Brain pericyte (primary cell): ENCODE measurements at regions not wholly inside any gene's neighbourhood (a gene's known extent, or its start where the extent isn't known, plus 50 kb on each side); places are given as distances from the start of the nearest gene placed in this dataset.
"Not testable (repeated sequence)": the region's sequence is repeated elsewhere in the genome, so short reads cannot be mapped to it uniquely, and the experiment has no call there.

Experiments
- DNase-seq: peaks from one replicate; pipeline ENCODE4 v3.0.0-alpha.2; 2012; ENCODE audit warnings: low read depth, low spot score

GRCh38 chr5:72760259-72760658 lies 56.2 kb upstream of the TNPO1 start:
- no peak for DNase-seq

GRCh38 chr5:72752909-72753308 lies 63.6 kb upstream of the TNPO1 start:
- no peak for DNase-seq

- DNase-seq: no peak
Measured at GRCh38 chr5:72749362-72749997, 67.0 kb upstream of the TNPO1 start.

- no peak for DNase-seq
Measured at GRCh38 chr5:72747826-72748225, 68.6 kb upstream of the TNPO1 start.

- no peak for DNase-seq
Measured at GRCh38 chr5:72746736-72747135, 69.7 kb upstream of the TNPO1 start.

- no peak for DNase-seq
Measured at GRCh38 chr5:72744136-72744535, 72.3 kb upstream of the TNPO1 start.

- DNase-seq: no peak
Measured at GRCh38 chr5:72741805-72742204, 74.7 kb upstream of the TNPO1 start.

- DNase-seq: no peak
Measured at GRCh38 chr5:72733810-72734209, 82.7 kb upstream of the TNPO1 start.

GRCh38 chr5:72723581-72723980 lies 92.9 kb upstream of the TNPO1 start:
- DNase-seq: no peak

GRCh38 chr5:72722792-72723452 lies 93.5 kb upstream of the TNPO1 start:
- no peak for DNase-seq

GRCh38 chr5:72721844-72722243 lies 94.6 kb upstream of the TNPO1 start:
- no peak for DNase-seq

- DNase-seq: no peak
Measured at GRCh38 chr5:72720205-72720604, 96.3 kb upstream of the TNPO1 start.

- no peak for DNase-seq
Measured at GRCh38 chr5:72711351-72711750, 105.1 kb upstream of the TNPO1 start.

GRCh38 chr5:72709341-72709740 lies 107.1 kb upstream of the TNPO1 start:
- DNase-seq: no peak

GRCh38 chr5:72705178-72705577 lies 111.3 kb upstream of the TNPO1 start:
- DNase-seq: no peak

- DNase-seq: no peak
Measured at GRCh38 chr5:72703876-72704275, 112.6 kb upstream of the TNPO1 start.

GRCh38 chr5:72702881-72703434 lies 113.5 kb upstream of the TNPO1 start:
- DNase-seq: no peak

- DNase-seq: not testable (repeated sequence)
Measured at GRCh38 chr5:72702105-72702504, 114.4 kb upstream of the TNPO1 start.

- no peak for DNase-seq
Measured at GRCh38 chr5:72698481-72698880, 118.0 kb upstream of the TNPO1 start.

- no peak for DNase-seq
Measured at GRCh38 chr5:72697622-72698021, 118.8 kb upstream of the TNPO1 start.

- DNase-seq: no peak
Measured at GRCh38 chr5:72695659-72696058, 120.8 kb upstream of the TNPO1 start.

- no peak for DNase-seq
Measured at GRCh38 chr5:72694856-72695255, 121.6 kb upstream of the TNPO1 start.

- no peak for DNase-seq
Measured at GRCh38 chr5:72693546-72694205, 122.8 kb upstream of the TNPO1 start.
